ENCODE measurements at regions not wholly inside any gene's neighbourhood (a gene's known extent, or its start where the extent isn't known, plus 50 kb on each side); places are given as distances from the start of the nearest gene placed in this dataset.

- Mint-ChIP-seq H3K4me1 (ENCODE audit: unreplicated experiment) (no peaks in the 10 kb centered on the region), H3K27me3 (no peaks in the 10 kb centered on the region), H3K4me3 (no peak overlapping the region), H3K27ac (no peak overlapping the region), H3K36me3 (no peaks in the 10 kb centered on the region), H3K9me3 (no peaks in the 10 kb centered on the region)
- DNase-seq (ENCODE audit: extremely low spot score, unreplicated experiment) = no peak
- TF ChIP-seq, protein P1, sequence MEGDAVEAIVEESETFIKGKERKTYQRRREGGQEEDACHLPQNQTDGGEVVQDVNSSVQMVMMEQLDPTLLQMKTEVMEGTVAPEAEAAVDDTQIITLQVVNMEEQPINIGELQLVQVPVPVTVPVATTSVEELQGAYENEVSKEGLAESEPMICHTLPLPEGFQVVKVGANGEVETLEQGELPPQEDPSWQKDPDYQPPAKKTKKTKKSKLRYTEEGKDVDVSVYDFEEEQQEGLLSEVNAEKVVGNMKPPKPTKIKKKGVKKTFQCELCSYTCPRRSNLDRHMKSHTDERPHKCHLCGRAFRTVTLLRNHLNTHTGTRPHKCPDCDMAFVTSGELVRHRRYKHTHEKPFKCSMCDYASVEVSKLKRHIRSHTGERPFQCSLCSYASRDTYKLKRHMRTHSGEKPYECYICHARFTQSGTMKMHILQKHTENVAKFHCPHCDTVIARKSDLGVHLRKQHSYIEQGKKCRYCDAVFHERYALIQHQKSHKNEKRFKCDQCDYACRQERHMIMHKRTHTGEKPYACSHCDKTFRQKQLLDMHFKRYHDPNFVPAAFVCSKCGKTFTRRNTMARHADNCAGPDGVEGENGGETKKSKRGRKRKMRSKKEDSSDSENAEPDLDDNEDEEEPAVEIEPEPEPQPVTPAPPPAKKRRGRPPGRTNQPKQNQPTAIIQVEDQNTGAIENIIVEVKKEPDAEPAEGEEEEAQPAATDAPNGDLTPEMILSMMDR (conservative IDR thresholded peaks at IDR 0.05) = no peak
These were observed 178.7 kb downstream of the CEMIP2 start for GRCh38 chr9:71589612-71590011.

DNA sequence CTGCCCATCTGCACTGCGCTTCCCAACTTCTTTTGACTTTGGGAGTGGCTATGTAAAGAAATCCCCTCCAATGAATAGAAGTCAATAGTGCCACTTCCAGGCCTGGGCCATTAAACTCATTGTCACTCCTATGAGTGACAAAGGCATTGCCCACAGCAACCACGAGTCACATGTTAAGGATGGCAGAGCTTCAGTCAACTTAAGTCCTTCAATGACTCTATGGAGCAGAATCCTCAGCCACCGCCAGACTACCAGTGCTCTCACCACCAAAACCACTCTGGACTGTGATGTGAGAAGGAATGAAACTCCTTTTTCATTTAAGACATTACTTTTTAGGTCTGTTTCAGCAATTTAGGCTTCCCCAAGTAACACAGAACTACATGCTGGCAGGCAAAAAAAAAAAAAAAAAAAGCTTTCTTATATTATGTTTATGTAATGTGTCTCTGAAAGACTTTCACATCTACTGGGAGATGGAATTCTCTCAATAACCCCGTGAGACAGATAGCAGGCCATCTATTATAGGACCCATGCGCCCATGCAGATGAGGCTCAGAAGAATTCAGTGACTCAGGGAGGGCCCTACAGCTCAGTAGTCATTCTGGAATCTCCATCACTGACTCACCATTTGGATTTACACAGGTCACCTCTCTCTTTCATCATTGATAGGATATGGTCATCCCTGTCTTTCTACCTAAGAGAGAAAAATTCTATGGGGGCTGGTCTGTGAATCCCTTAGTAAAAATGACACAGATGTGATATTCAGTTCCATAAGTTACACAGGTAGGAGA is 180.5 kb downstream of the CEMIP2 start:
- no peaks in the 10 kb centered on the region for H3K4me1 Mint-ChIP-seq (ENCODE audit: unreplicated experiment)
- no peaks in the 10 kb centered on the region for H3K36me3 Mint-ChIP-seq
- no peaks in the 10 kb centered on the region for H3K27me3 Mint-ChIP-seq
- H3K9me3 Mint-ChIP-seq = no peaks in the 10 kb centered on the region
- DNase-seq (ENCODE audit: extremely low spot score, unreplicated experiment) = no peak
- H3K27ac Mint-ChIP-seq = no peak overlapping the region
- TF ChIP-seq, protein P1 (conservative IDR thresholded peaks at IDR 0.05) = no peak
- H3K4me3 Mint-ChIP-seq = no peak overlapping the region

DNA sequence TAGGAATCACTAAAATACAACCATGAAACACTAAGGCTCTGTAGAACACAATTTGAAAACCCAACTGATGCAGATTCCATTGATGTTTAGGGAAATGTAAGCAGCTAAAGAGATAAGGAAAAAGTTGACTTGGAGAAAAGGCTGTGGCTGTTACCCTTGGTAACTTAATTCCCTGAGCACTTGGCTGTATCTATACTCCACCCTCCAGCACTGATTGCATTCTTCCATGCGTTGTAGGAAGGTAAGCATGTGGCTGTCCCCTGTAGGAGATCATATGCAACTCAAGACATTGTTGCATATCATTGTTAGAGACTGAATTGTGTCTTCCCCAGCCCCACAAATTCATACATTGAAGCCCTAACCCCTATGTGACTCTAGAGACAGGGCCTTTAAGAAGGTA is 184.5 kb downstream of the CEMIP2 start:
- no peaks in the 10 kb centered on the region for H3K4me1 Mint-ChIP-seq (ENCODE audit: unreplicated experiment)
- H3K9me3 Mint-ChIP-seq = no peaks in the 10 kb centered on the region
- H3K36me3 Mint-ChIP-seq = no peaks in the 10 kb centered on the region
- DNase-seq (ENCODE audit: extremely low spot score, unreplicated experiment) = no peak
- H3K27me3 Mint-ChIP-seq = no peaks in the 10 kb centered on the region
- TF ChIP-seq, protein P1 (conservative IDR thresholded peaks at IDR 0.05) = no peak
- no peak overlapping the region for H3K27ac Mint-ChIP-seq
- no peak overlapping the region for H3K4me3 Mint-ChIP-seq

DNA sequence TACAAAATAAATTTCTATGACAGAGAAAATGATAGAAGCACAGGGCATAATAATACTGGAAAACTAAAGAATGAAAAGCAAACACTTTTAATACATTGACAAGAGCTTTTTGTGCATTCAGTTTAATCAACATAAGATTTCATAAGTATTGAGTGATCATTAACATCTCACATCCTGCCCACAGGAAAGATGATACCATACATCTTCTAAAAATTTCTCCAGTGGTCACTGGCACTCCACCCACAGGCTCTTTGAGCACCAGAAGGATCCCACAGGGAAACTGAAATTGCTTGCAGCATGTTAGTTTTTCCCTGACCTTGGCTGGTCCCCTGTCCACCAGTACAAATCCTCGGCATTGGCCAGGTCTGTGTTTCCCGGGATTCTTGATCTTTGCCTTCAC is 186.0 kb downstream of the CEMIP2 start:
- H3K27ac Mint-ChIP-seq = no peak overlapping the region
- no peaks in the 10 kb centered on the region for H3K4me1 Mint-ChIP-seq (ENCODE audit: unreplicated experiment)
- no peaks in the 10 kb centered on the region for H3K9me3 Mint-ChIP-seq
- H3K27me3 Mint-ChIP-seq = no peaks in the 10 kb centered on the region
- TF ChIP-seq, protein P1 (conservative IDR thresholded peaks at IDR 0.05) = no peak
- no peak for DNase-seq (ENCODE audit: extremely low spot score, unreplicated experiment)
- H3K4me3 Mint-ChIP-seq = no peak overlapping the region
- H3K36me3 Mint-ChIP-seq = no peaks in the 10 kb centered on the region

DNA sequence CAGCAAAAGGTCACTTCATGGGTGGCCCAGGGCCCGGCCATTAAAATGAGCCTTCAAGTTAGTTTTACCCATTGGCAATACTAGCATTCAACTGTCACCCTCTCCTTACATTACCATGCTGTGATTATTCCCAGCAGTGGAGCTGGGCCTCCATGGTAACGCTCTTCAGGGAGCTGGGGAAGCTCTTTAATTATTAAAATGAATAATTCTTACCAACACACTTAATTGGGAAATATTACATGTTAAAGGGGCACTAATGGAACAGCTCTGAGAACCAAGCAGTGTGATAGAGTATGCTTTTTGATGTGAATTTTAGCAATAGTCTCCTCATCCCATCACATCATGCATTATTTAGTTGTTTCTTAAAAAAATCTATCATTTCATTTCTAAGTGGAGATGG is 187.2 kb downstream of the CEMIP2 start:
- no peak for DNase-seq (ENCODE audit: extremely low spot score, unreplicated experiment)
- no peak overlapping the region for H3K4me3 Mint-ChIP-seq
- no peak overlapping the region for H3K27ac Mint-ChIP-seq
- TF ChIP-seq, protein P1 (conservative IDR thresholded peaks at IDR 0.05) = no peak
- no peaks in the 10 kb centered on the region for H3K4me1 Mint-ChIP-seq (ENCODE audit: unreplicated experiment)
- no peaks in the 10 kb centered on the region for H3K9me3 Mint-ChIP-seq
- no peaks in the 10 kb centered on the region for H3K36me3 Mint-ChIP-seq
- no peaks in the 10 kb centered on the region for H3K27me3 Mint-ChIP-seq

Measured in type B pancreatic cell (in vitro differentiated cells).